K562 (cell line): ENCODE measurements at regions not wholly inside any gene's neighbourhood (a gene's known extent, or its start where the extent isn't known, plus 50 kb on each side); places are given as distances from the start of the nearest gene placed in this dataset.

ENCODE experiments used
- ATAC-seq: fragments of 200-7000 bp; cut with Tn5 transposase; 3 replicates; pipeline ENCODE4 v1.9.1; 2020; ENCODE audit warnings: moderate library complexity
- BruUV-seq: library from RNA; stranded (reverse); fragments of 400-500 nt; replicated peaks from 2 replicates; lab custom pipeline; 2021; lab: Mats Ljungman, UMichigan
- CTCF ChIA-PET: fragments of 300-600 bp; formaldehyde crosslinking; extraction: SDS; loops from one replicate; lab custom pipeline; 2021; ENCODE audit warnings: low intra/inter-chr PET ratio; lab: Yijun Ruan, JAX
- POLR2A ChIA-PET: fragments of 300-600, 350-650 bp; sonication (Branson Sonifier 250); formaldehyde crosslinking; extraction: SDS; loops from one replicate; lab custom pipeline; 2021; ENCODE audit warnings: antibody characterized with exemption, inconsistent platforms; lab: Yijun Ruan, JAX
- DNase-seq, 4 experiments: peaks; one replicate each; pipeline versions ENCODE4 v3.0.0 to v3.0.0-alpha.2; 2011 to 2018; ENCODE audit warnings: low spot score in 3 of 4, mixed read lengths in 3 of 4; ENCODE audit errors: extremely low read depth in 1 of 4
- FAIRE-seq: peaks from 2 replicates; lab custom pipeline; 2011; peaks lifted over from hg19 to GRCh38; lab: Jason Lieb, UNC
- H2AFZ ChIP-seq: 2 replicates; pipeline ENCODE4 v1.6.0; 2011; ENCODE audit warnings: low read depth, low read length, control low read depth, inconsistent platforms
- H3K27ac ChIP-seq: fragments of 200-600 bp; 3 replicates; pipeline ENCODE4 v1.8.0; 2011; ENCODE audit warnings: low read depth, mild to moderate bottlenecking, control low read depth, inconsistent platforms, low read length, moderate library complexity, mixed read lengths; ENCODE audit errors: extremely low read depth
- H3K27me3 ChIP-seq, 2 experiments: fragments of 300-600 bp in 1 of 2; 2 replicates in 1 of 2; 3 replicates in 1 of 2; pipeline versions ENCODE4 v1.6.0 to v1.8.0; 2011; ENCODE audit warnings: inconsistent platforms in 2 of 2, low read length in 2 of 2, mild to moderate bottlenecking in 1 of 2, mixed read lengths in 1 of 2, moderate library complexity in 1 of 2; ENCODE audit not compliant: control insufficient read depth in 2 of 2, insufficient read depth in 2 of 2
- H3K36me3 ChIP-seq: fragments of 300-600 bp; 3 replicates; pipeline ENCODE4 v1.8.0; 2011; ENCODE audit warnings: mild to moderate bottlenecking, low read length, inconsistent platforms; ENCODE audit not compliant: control insufficient read depth, insufficient read depth
- H3K4me1 ChIP-seq, 2 experiments: fragments of 200-600 bp in 1 of 2; replicated peaks in 1 of 2; 2 replicates in 1 of 2; 3 replicates in 1 of 2; pipeline versions ENCODE4 v1.5.1 to v1.8.0; 2011; ENCODE audit warnings: inconsistent platforms in 2 of 2, low read length in 2 of 2, mild to moderate bottlenecking in 1 of 2, mixed read lengths in 1 of 2, moderate library complexity in 1 of 2; ENCODE audit not compliant: control insufficient read depth in 2 of 2, insufficient read depth in 2 of 2
- H3K4me2 ChIP-seq: 2 replicates; pipeline ENCODE4 v1.6.1; 2011; ENCODE audit warnings: low read length, control low read depth, inconsistent platforms, mixed read lengths; ENCODE audit not compliant: insufficient read depth
- H3K4me3 ChIP-seq: fragments of 200-600 bp; sonication (generic), shearing (Covaris generic); 2 replicates; pipeline ENCODE4 v1.5.1; 2016; ENCODE audit warnings: control low read depth, inconsistent platforms
- H3K79me2 ChIP-seq: fragments of 200-600 bp; 3 replicates; pipeline ENCODE4 v1.8.0; 2011; ENCODE audit warnings: low read length, inconsistent platforms; ENCODE audit not compliant: control insufficient read depth, insufficient read depth
- H3K9ac ChIP-seq, 2 experiments: 2 replicates each; pipeline versions ENCODE4 v1.6.0 to v1.6.1; 2011; ENCODE audit warnings: low read depth in 2 of 2, low read length in 2 of 2, control low read depth in 1 of 2, inconsistent platforms in 1 of 2, mild to moderate bottlenecking in 1 of 2, mixed read lengths in 1 of 2; ENCODE audit not compliant: insufficient read depth in 1 of 2
- H3K9me1 ChIP-seq: one replicate; pipeline ENCODE4 v1.6.0; 2011; ENCODE audit warnings: inconsistent platforms, mild to moderate bottlenecking, low read length, moderate library complexity; ENCODE audit not compliant: control insufficient read depth, insufficient read depth
- H3K9me3 ChIP-seq: replicated peaks from 2 replicates; pipeline ENCODE4 v1.5.1; 2011; ENCODE audit warnings: low read depth, low read length, inconsistent platforms; ENCODE audit not compliant: control insufficient read depth, insufficient read depth
- H4K20me1 ChIP-seq: replicated peaks from 2 replicates; pipeline ENCODE4 v1.6.1; 2011; ENCODE audit warnings: low read length, inconsistent platforms, mixed read lengths; ENCODE audit not compliant: control insufficient read depth, insufficient read depth
- ILK ChIP-seq: fragments of 450-650 bp; IDR thresholded peaks from 2 replicates; pipeline ENCODE4 v1.6.1; 2016; ENCODE audit warnings: missing genetic modification characterization, low read depth, mild to moderate bottlenecking, missing compliant biosample characterization, moderate library complexity, borderline replicate concordance
- ZNF324 ChIP-seq: fragments of 250-450 bp; sonication (Bioruptor Pico); IDR thresholded peaks from 2 replicates; pipeline ENCODE4 v1.4.0; 2020; ENCODE audit warnings: mild to moderate bottlenecking
- ZNF695 ChIP-seq: fragments of 450-650 bp; formaldehyde crosslinking; IDR thresholded peaks from 2 replicates; pipeline ENCODE4 v1.4.0; 2020; ENCODE audit warnings: mild to moderate bottlenecking, moderate library complexity
- ZSCAN29 ChIP-seq: fragments of 450-650 bp; IDR thresholded peaks from 2 replicates; pipeline ENCODE4 v1.6.1; 2017
- in situ Hi-C: fragments of 300-500 bp; cut with MboI; formaldehyde crosslinking; loops from 4 replicates; pipeline ENCODE4 v1.15.0; 2018; ENCODE audit warnings: inconsistent platforms, mixed read lengths
- intact Hi-C: fragments of 100-400 bp; cut with micrococcal nuclease; formaldehyde crosslinking; loops from 2 replicates; pipeline ENCODE4 v1.14.2; 2022
- TF ChIP-seq, protein P1 (sequence below): sonication (generic); formaldehyde crosslinking; IDR thresholded peaks from 2 replicates; pipeline ENCODE4 v1.9.0; 2022; ENCODE audit warnings: mild to moderate bottlenecking, missing genetic modification reagents

DNA sequence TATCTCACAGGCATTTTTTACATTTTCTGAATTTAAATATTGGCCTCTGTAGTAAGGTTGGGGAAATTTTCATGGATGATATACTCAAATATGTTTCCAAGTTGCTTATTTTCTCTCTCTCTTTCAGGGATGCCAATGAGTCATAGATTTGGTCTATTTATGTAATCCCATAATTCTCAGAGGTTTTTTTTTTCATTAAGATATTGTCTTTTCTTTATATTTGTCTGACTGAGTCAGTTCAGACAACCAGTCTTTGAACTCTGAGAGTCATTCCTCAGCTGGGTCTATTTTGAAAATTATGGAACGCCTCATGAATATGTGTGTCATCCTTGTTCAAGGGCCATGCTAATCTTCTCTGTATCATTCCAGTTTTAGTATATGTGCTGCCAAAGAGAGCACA lies 223.2 kb downstream of the PCSK1 start (continued):
- TF ChIP-seq, protein P1, sequence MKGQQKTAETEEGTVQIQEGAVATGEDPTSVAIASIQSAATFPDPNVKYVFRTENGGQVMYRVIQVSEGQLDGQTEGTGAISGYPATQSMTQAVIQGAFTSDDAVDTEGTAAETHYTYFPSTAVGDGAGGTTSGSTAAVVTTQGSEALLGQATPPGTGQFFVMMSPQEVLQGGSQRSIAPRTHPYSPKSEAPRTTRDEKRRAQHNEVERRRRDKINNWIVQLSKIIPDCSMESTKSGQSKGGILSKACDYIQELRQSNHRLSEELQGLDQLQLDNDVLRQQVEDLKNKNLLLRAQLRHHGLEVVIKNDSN (CRISPR knock-in tag) = no peak
- no peak for TF ChIP-seq ZSCAN29

DNA sequence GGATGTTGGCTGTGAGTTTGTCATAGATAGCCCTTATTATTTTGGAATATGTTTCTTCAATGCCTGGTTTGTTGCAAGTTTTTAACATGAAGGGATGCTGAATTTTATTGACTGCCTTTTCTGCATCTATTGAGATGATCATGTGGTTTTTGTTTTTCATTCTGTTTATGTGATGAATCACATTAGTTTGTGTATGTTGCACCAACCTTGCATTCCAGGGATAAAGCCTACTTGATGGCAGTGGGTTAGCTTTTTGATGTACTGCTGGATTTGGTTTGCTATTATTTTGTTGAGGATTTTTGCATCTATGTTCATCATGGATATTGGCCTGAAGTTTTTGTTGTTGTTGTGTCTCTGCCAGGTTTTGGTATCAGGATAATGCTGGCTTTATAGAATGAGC lies 225.6 kb downstream of the PCSK1 start:
- no peaks in the 10 kb centered on the region for H3K9me3 ChIP-seq
- no peaks in the 10 kb centered on the region for H3K36me3 ChIP-seq
- H3K27me3 ChIP-seq = no peaks in the 10 kb centered on the region
- ATAC-seq = no peak
- no peaks in the 10 kb centered on the region for H4K20me1 ChIP-seq
- no peaks in the 10 kb centered on the region for H3K4me1 ChIP-seq
- no peaks in the 10 kb centered on the region for H3K9me1 ChIP-seq
- H3K79me2 ChIP-seq = no peaks in the 10 kb centered on the region
- CTCF ChIA-PET = no interaction called here
- no peak overlapping the region for H2AFZ ChIP-seq
- no peak overlapping the region for H3K27ac ChIP-seq
- in situ Hi-C loops = no loop called here
- no peak overlapping the region for H3K9ac ChIP-seq
- intact Hi-C loops = no loop called here
- POLR2A ChIA-PET = no interaction called here
- DNase-seq = no peak
- H3K4me2 ChIP-seq = no peak overlapping the region
- BruUV-seq = no TSS peak
- FAIRE-seq = no peak
- H3K4me3 ChIP-seq = no peak overlapping the region
- no peak for TF ChIP-seq ILK (tag)
- TF ChIP-seq ZNF695 (CRISPR knock-in tag) = no peak
- TF ChIP-seq ZNF324 (CRISPR knock-in tag) = peak; percentile 95
